ENCODE measurements at regions not wholly inside any gene's neighbourhood (a gene's known extent, or its start where the extent isn't known, plus 50 kb on each side); places are given as distances from the start of the nearest gene placed in this dataset.
"Not testable (repeated sequence)": the region's sequence is repeated elsewhere in the genome, so short reads cannot be mapped to it uniquely, and the experiment has no call there.

DNA sequence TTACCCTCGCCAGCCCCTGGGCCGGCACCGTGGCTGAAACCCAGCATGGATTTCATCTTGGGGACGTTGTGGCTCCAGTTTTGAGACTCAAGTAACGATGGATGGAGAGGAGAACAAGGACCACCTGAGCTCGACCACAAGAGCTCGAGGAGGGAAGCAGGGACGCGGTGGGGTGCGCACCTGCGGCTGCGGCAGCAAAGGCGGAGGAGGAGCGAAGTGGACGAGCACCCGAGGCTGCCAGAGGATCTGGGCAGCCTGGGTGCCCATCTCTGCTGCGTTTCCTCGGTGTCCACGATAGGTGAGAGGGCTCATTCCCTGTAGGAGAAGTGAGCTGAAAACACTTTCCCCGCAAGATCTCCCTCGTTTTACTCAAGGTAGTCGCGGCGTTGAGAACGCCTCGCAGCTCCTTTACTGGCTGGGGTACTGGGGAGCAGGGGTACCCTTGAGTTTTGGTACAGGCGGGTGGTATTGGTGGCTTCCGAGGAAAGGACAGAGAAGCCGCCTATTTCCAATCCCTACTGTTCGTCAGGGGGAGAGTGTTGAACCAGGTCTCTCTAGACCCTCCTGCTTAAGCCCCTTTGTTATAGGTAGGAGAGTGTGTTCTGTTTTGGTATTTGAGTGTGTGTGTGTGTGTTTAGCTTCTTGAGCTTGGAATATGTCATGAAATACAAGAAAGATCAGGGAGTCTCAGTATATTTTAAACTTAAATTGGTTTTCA, 137.7 kb downstream of the TRIM27 start:
- H3K4me3 Mint-ChIP-seq (ENCODE audit: low read depth): no peak overlapping the region
- peaks cover 95% of the 10 kb centered on the region for H3K27me3 Mint-ChIP-seq
- no peak overlapping the region for H3K27ac Mint-ChIP-seq

GRCh38 chr6:28789553-28790083, 134.2 kb downstream of the TRIM27 start:
- Mint-ChIP-seq H3K4me3 (ENCODE audit: low read depth) (peak overlapping the region; percentile 67), H3K27ac (peak overlapping the region; percentile 88), H3K4me1 (ENCODE audit: low read depth) (peaks cover 5% of the 10 kb centered on the region), H3K27me3 (peaks cover 97% of the 10 kb centered on the region), H3K9me3 (ENCODE audit: low read depth) (no peaks in the 10 kb centered on the region), H3K36me3 (ENCODE audit: insufficient read depth) (no peaks in the 10 kb centered on the region)
- TF ChIP-seq, protein P1, sequence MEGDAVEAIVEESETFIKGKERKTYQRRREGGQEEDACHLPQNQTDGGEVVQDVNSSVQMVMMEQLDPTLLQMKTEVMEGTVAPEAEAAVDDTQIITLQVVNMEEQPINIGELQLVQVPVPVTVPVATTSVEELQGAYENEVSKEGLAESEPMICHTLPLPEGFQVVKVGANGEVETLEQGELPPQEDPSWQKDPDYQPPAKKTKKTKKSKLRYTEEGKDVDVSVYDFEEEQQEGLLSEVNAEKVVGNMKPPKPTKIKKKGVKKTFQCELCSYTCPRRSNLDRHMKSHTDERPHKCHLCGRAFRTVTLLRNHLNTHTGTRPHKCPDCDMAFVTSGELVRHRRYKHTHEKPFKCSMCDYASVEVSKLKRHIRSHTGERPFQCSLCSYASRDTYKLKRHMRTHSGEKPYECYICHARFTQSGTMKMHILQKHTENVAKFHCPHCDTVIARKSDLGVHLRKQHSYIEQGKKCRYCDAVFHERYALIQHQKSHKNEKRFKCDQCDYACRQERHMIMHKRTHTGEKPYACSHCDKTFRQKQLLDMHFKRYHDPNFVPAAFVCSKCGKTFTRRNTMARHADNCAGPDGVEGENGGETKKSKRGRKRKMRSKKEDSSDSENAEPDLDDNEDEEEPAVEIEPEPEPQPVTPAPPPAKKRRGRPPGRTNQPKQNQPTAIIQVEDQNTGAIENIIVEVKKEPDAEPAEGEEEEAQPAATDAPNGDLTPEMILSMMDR (IDR thresholded peaks at IDR 0.05; ENCODE audit: unreplicated experiment): no peak
- DNase-seq (ENCODE audit: low spot score, unreplicated experiment): no peak

More for the DNA sequence above, 137.7 kb downstream of the TRIM27 start:
- H3K36me3 Mint-ChIP-seq (ENCODE audit: insufficient read depth): no peaks in the 10 kb centered on the region
- TF ChIP-seq, protein P1 (IDR thresholded peaks at IDR 0.05; ENCODE audit: unreplicated experiment): no peak
- peaks cover 2% of the 10 kb centered on the region for H3K4me1 Mint-ChIP-seq (ENCODE audit: low read depth)
- H3K9me3 Mint-ChIP-seq (ENCODE audit: low read depth): no peaks in the 10 kb centered on the region
- no peak for DNase-seq (ENCODE audit: low spot score, unreplicated experiment)

DNA sequence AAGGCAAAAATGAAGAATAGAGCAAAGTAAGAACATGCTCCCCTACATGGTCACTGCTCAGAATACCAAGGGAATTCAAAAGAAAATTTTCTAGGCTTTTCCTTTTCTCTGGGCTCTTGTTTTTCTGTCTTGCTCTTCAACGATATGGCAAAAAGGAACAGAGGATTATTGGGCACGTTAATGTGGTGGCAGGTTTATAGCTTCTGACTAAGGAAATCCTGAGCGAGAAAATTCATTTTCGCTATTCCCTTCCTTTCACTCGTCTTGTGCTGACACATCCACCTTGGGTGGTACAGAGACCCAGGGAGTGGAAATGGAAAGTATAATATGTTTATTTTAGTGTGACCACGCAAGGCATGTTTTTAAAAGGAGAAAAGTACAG, 132.8 kb downstream of the TRIM27 start:
- H3K27ac Mint-ChIP-seq: no peak overlapping the region
- DNase-seq (ENCODE audit: low spot score, unreplicated experiment): no peak
- no peak overlapping the region for H3K4me3 Mint-ChIP-seq (ENCODE audit: low read depth)
- H3K4me1 Mint-ChIP-seq (ENCODE audit: low read depth): peaks cover 7% of the 10 kb centered on the region
- H3K27me3 Mint-ChIP-seq: peaks cover 98% of the 10 kb centered on the region
- no peaks in the 10 kb centered on the region for H3K36me3 Mint-ChIP-seq (ENCODE audit: insufficient read depth)
- H3K9me3 Mint-ChIP-seq (ENCODE audit: low read depth): no peaks in the 10 kb centered on the region
- TF ChIP-seq, protein P1 (IDR thresholded peaks at IDR 0.05; ENCODE audit: unreplicated experiment): no peak

- Mint-ChIP-seq H3K4me3 (ENCODE audit: low read depth) (peak overlapping the region; percentile 27), H3K9me3 (ENCODE audit: low read depth) (no peaks in the 10 kb centered on the region), H3K27me3 (peaks cover 91% of the 10 kb centered on the region), H3K4me1 (ENCODE audit: low read depth) (peaks cover 6% of the 10 kb centered on the region), H3K27ac (no peak overlapping the region), H3K36me3 (ENCODE audit: insufficient read depth) (no peaks in the 10 kb centered on the region)
- DNase-seq (ENCODE audit: low spot score, unreplicated experiment): no peak
- TF ChIP-seq, protein P1 (IDR thresholded peaks at IDR 0.05; ENCODE audit: unreplicated experiment): no peak
Measured at GRCh38 chr6:28794175-28795002, 129.4 kb downstream of the TRIM27 start.

GRCh38 chr6:28800647-28801046, 123.1 kb downstream of the TRIM27 start:
- H3K27ac Mint-ChIP-seq; H3K4me1 Mint-ChIP-seq (ENCODE audit: low read depth); H3K9me3 Mint-ChIP-seq (ENCODE audit: low read depth); DNase-seq (ENCODE audit: low spot score, unreplicated experiment); H3K4me3 Mint-ChIP-seq (ENCODE audit: low read depth); H3K36me3 Mint-ChIP-seq (ENCODE audit: insufficient read depth): not testable (repeated sequence)
- peaks cover 79% of the 10 kb centered on the region for H3K27me3 Mint-ChIP-seq
